ENCODE measurements at regions not wholly inside any gene's neighbourhood (a gene's known extent, or its start where the extent isn't known, plus 50 kb on each side); places are given as distances from the start of the nearest gene placed in this dataset.

GRCh38 chr1:209509039-209509438, 74.5 kb upstream of the CAMK1G start:
- no peak for TF ChIP-seq CTCF (IDR thresholded peaks at IDR 0.05; ENCODE audit: insufficient read depth, low read length, poor library complexity, severe bottlenecking)
- Histone ChIP-seq H3K36me3 (ENCODE audit: control insufficient read depth, insufficient read depth, low read length) (no peaks in the 10 kb centered on the region), H3K27me3 (ENCODE audit: control insufficient read depth, insufficient read depth, low read length) (no peaks in the 10 kb centered on the region), H3K4me3 (ENCODE audit: low read depth, low read length) (no peak overlapping the region)
- no peak for DNase-seq (ENCODE audit: low read depth)

DNA sequence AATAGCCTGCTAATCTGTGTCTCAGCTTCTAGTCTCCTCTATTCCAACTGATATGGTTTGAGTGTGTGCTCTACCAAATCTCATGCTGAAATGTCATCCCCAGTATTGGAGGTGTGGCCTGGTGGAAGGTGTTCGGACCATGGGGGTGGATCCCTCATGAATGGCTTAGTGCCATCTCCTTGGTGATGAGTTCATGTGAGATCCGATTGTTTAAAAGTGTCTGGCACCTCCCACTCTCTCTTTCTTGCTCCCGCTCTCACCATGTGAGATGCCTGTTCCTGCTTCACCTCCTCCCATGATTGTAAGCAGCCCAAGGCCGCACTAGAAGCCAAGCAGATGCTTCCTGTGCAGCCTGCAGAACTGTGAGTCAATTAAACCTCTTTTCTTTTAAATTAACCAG, 73.5 kb upstream of the CAMK1G start:
- Histone ChIP-seq H3K4me3 (ENCODE audit: low read depth, low read length) (no peak overlapping the region), H3K36me3 (ENCODE audit: control insufficient read depth, insufficient read depth, low read length) (no peaks in the 10 kb centered on the region), H3K27me3 (ENCODE audit: control insufficient read depth, insufficient read depth, low read length) (no peaks in the 10 kb centered on the region)
- DNase-seq (ENCODE audit: low read depth): no peak
- no peak for TF ChIP-seq CTCF (IDR thresholded peaks at IDR 0.05; ENCODE audit: insufficient read depth, low read length, poor library complexity, severe bottlenecking)

DNA sequence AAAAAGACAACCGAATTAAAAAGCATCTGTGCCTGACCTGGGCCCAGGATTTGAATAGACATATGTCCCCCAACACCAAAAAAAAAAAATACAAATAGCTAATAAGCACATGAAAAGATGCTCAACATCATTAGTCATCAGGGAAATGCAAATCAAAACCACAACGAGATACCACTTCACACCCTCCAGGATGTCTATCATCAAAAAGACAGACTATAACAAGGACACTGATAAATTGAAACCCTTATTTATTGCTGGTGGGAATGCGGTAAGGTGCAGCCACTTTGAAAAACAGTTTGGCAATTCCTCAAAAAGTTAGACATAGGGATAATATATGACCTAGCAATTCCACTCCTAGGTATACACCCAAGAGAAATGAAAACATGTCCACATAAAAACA, 72.3 kb upstream of the CAMK1G start:
- Histone ChIP-seq H3K36me3 (ENCODE audit: control insufficient read depth, insufficient read depth, low read length) (no peaks in the 10 kb centered on the region), H3K4me3 (ENCODE audit: low read depth, low read length) (no peak overlapping the region), H3K27me3 (ENCODE audit: control insufficient read depth, insufficient read depth, low read length) (no peaks in the 10 kb centered on the region)
- no peak for TF ChIP-seq CTCF (IDR thresholded peaks at IDR 0.05; ENCODE audit: insufficient read depth, low read length, poor library complexity, severe bottlenecking)
- DNase-seq (ENCODE audit: low read depth): no peak

DNA sequence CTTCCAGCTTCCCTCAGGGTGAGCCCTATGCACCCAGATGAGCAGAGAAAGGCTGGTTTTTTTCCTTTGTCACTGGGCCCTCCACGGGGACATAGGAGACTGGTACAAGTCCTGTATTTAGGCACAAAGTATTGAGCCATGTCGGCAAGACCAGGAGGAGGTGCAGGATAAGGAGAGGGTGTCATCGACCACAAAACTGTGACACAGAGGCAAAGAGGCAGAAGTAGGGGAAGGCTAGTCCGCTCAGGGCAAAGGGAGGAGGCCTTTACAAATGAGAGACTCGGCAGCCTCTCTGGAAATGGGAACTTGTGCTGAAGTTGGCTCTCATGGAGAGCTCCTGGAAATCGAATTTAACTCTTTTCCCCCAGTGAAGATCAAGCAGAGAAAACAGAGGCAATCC, 70.7 kb upstream of the CAMK1G start:
- TF ChIP-seq CTCF (IDR thresholded peaks at IDR 0.05; ENCODE audit: insufficient read depth, low read length, poor library complexity, severe bottlenecking): no peak
- Histone ChIP-seq H3K4me3 (ENCODE audit: low read depth, low read length) (no peak overlapping the region), H3K27me3 (ENCODE audit: control insufficient read depth, insufficient read depth, low read length) (no peaks in the 10 kb centered on the region), H3K36me3 (ENCODE audit: control insufficient read depth, insufficient read depth, low read length) (no peaks in the 10 kb centered on the region)
- no peak for DNase-seq (ENCODE audit: low read depth)

DNA sequence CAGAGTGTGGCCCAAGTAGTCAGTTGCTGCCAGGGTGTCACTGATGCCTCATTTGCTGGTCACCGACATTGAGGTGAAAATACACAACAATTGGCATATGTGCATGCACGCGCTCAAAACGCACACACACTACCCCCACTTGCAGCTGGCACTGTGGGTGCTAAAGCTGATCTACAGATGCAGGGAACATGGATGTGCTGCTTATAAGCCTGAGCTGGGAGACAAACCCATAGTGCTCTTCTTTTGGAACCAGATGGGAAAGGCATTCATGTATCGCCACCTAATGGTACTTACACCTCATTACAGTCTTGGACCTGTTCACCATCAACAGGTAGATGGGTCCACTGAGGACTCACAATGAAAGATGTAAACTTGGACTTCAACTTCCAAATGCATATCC, 70.3 kb upstream of the CAMK1G start:
- TF ChIP-seq CTCF (IDR thresholded peaks at IDR 0.05; ENCODE audit: insufficient read depth, low read length, poor library complexity, severe bottlenecking): peak; percentile 63
- Histone ChIP-seq H3K36me3 (ENCODE audit: control insufficient read depth, insufficient read depth, low read length) (no peaks in the 10 kb centered on the region), H3K4me3 (ENCODE audit: low read depth, low read length) (no peak overlapping the region), H3K27me3 (ENCODE audit: control insufficient read depth, insufficient read depth, low read length) (no peaks in the 10 kb centered on the region)
- no peak for DNase-seq (ENCODE audit: low read depth)

- no peaks in the 10 kb centered on the region for H3K27me3 ChIP-seq (ENCODE audit: control insufficient read depth, insufficient read depth, low read length)
- TF ChIP-seq CTCF (IDR thresholded peaks at IDR 0.05; ENCODE audit: insufficient read depth, low read length, poor library complexity, severe bottlenecking): no peak
- H3K36me3 ChIP-seq (ENCODE audit: control insufficient read depth, insufficient read depth, low read length): no peaks in the 10 kb centered on the region
- no peak overlapping the region for H3K4me3 ChIP-seq (ENCODE audit: low read depth, low read length)
- DNase-seq (ENCODE audit: low read depth): no peak
These were observed 66.5 kb upstream of the CAMK1G start for GRCh38 chr1:209516771-209517680.
